ENCODE measurements at regions not wholly inside any gene's neighbourhood (a gene's known extent, or its start where the extent isn't known, plus 50 kb on each side); places are given as distances from the start of the nearest gene placed in this dataset.

DNA sequence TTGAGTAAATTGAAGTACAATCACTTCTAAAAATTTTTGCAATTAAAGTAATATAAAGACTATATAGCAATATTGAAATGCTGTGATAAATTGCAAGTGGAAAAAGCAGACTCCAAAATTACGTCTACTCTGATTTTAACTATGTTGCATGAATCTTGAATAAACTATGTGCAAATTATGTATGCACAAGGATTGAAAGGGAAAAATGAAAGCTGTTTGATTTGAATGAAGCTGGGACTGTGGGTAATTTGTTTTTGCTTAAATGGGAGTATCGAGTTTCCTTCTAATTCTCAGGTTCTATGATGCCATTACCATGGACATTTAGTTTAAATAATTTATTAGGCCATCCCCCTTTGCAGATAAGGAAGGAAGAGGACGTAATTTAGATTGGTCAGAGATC lies 198.7 kb upstream of the MYLIP start:
- POLR2A ChIA-PET: interaction anchor here (1.9 kb wide), 1 partner anchor 11 kb away, joined by 8 read pairs; no protein-coding TSS in a partner anchor
- DNase-seq (ENCODE audit: low read depth, low spot score): no peak
- CTCF ChIA-PET: no interaction called here
- no peak overlapping the region for H3K9ac ChIP-seq (ENCODE audit: control insufficient read depth, insufficient read depth, low read length)
- no peaks in the 10 kb centered on the region for H4K20me1 ChIP-seq (ENCODE audit: control insufficient read depth, insufficient read depth)
- TF ChIP-seq, protein P1, sequence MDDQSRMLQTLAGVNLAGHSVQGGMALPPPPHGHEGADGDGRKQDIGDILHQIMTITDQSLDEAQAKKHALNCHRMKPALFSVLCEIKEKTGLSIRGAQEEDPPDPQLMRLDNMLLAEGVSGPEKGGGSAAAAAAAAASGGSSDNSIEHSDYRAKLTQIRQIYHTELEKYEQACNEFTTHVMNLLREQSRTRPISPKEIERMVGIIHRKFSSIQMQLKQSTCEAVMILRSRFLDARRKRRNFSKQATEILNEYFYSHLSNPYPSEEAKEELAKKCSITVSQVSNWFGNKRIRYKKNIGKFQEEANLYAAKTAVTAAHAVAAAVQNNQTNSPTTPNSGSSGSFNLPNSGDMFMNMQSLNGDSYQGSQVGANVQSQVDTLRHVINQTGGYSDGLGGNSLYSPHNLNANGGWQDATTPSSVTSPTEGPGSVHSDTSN (IDR thresholded peaks at IDR 0.05; ENCODE audit: insufficient replicate concordance, low read depth, low read length): no peak
- WGBS (ENCODE audit: insufficient coverage, insufficient replicate concordance, low lambda C conversion rate, missing lambda C conversion rate): 39% methylated on average over 3 of the region's 3 CpGs
- H3K79me2 ChIP-seq (ENCODE audit: control insufficient read depth, insufficient read depth, low read length): no peaks in the 10 kb centered on the region
- in situ Hi-C loops (cut with MboI) (no loop called here), intact Hi-C loops (cut with micrococcal nuclease; ENCODE audit: unreplicated experiment) (no loop called here)
- no peak overlapping the region for H3K4me2 ChIP-seq (ENCODE audit: control insufficient read depth, insufficient read depth)
- H3K36me3 ChIP-seq (ENCODE audit: control insufficient read depth in 2 of 2, insufficient read depth in 2 of 2, low read length in 1 of 2): no peaks in the 10 kb centered on the region
- H3K27me3 ChIP-seq (replicated peaks in 1 of 2; ENCODE audit: control insufficient read depth in 2 of 2, insufficient read depth in 2 of 2, low read length in 1 of 2): no peaks in the 10 kb centered on the region
- RAD21 ChIA-PET (ENCODE audit: unreplicated experiment): no interaction called here
- no TSS peak for BruUV-seq (replicated peaks)
- H3K27ac ChIP-seq (ENCODE audit: control insufficient read depth, insufficient read depth): no peak overlapping the region
- no peak for ATAC-seq
- FAIRE-seq: no peak
- peaks cover 9% of the 10 kb centered on the region for H3K9me3 ChIP-seq (replicated peaks; ENCODE audit: control insufficient read depth, insufficient read depth, low read length)
- no peak overlapping the region for H3K4me3 ChIP-seq
- no peak overlapping the region for H2AFZ ChIP-seq (ENCODE audit: control insufficient read depth, low read depth, low read length)
- SMC1A ChIA-PET (ENCODE audit: uncharacterized antibody, unreplicated experiment): interaction anchor here (0.6 kb wide), 1 partner anchor 18 kb away, joined by 4 read pairs; no protein-coding TSS in a partner anchor
- H3K4me1 ChIP-seq (ENCODE audit: control insufficient read depth, insufficient read depth, low read length): no peaks in the 10 kb centered on the region

DNA sequence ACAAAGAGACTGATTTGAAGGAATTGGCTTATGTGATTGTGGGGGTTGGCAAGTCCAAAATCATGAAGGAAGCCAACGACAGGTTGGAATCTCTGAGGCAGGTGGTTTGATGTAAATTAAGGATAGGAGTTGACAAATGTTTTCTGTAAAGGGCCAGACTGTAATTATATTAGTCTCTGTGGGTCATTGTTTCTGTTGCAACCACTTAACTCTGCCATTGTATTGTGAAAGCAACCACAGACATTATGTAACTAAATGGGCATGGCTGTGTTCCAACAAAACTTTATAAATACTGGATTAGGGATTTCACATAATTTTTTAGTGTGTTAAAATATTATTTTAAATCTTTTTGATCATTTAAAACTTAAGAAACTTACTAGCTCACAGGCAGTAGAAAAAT lies 199.2 kb upstream of the MYLIP start:
- no peak overlapping the region for H3K4me3 ChIP-seq
- ATAC-seq (no peak), FAIRE-seq (no peak), DNase-seq (ENCODE audit: low read depth, low spot score) (no peak)
- no peak overlapping the region for H3K27ac ChIP-seq (ENCODE audit: control insufficient read depth, insufficient read depth)
- H3K9ac ChIP-seq (ENCODE audit: control insufficient read depth, insufficient read depth, low read length): no peak overlapping the region
- SMC1A ChIA-PET (ENCODE audit: uncharacterized antibody, unreplicated experiment): no interaction called here
- POLR2A ChIA-PET: interaction anchor here (0.6 to 1.9 kb wide), 2 partner anchors 11 to 509 kb away, joined by 3 to 8 read pairs; no protein-coding TSS in a partner anchor
- intact Hi-C loops (cut with micrococcal nuclease; ENCODE audit: unreplicated experiment): no loop called here
- no peaks in the 10 kb centered on the region for H3K4me1 ChIP-seq (ENCODE audit: control insufficient read depth, insufficient read depth, low read length)
- no peaks in the 10 kb centered on the region for H3K36me3 ChIP-seq (ENCODE audit: control insufficient read depth in 2 of 2, insufficient read depth in 2 of 2, low read length in 1 of 2)
- CTCF ChIA-PET: interaction anchor here (1.2 kb wide), 1 partner anchor 13 kb away, joined by 3 read pairs; no protein-coding TSS in a partner anchor
- H4K20me1 ChIP-seq (ENCODE audit: control insufficient read depth, insufficient read depth): no peaks in the 10 kb centered on the region
- no TSS peak for BruUV-seq (replicated peaks)
- H2AFZ ChIP-seq (ENCODE audit: control insufficient read depth, low read depth, low read length): no peak overlapping the region
- H3K9me3 ChIP-seq (replicated peaks; ENCODE audit: control insufficient read depth, insufficient read depth, low read length): peaks cover 9% of the 10 kb centered on the region
- in situ Hi-C loops (cut with MboI): no loop called here
- RAD21 ChIA-PET (ENCODE audit: unreplicated experiment): no interaction called here
- no peaks in the 10 kb centered on the region for H3K79me2 ChIP-seq (ENCODE audit: control insufficient read depth, insufficient read depth, low read length)
- 5% methylated on average over 1 of the region's 1 CpG for WGBS (ENCODE audit: insufficient coverage, insufficient replicate concordance, low lambda C conversion rate, missing lambda C conversion rate)
- no peak overlapping the region for H3K4me2 ChIP-seq (ENCODE audit: control insufficient read depth, insufficient read depth)
- H3K27me3 ChIP-seq (replicated peaks in 1 of 2; ENCODE audit: control insufficient read depth in 2 of 2, insufficient read depth in 2 of 2, low read length in 1 of 2): no peaks in the 10 kb centered on the region
- TF ChIP-seq NR2C1 (IDR thresholded peaks at IDR 0.05) (no peak), NRF1 (conservative IDR thresholded peaks at IDR 0.05; ENCODE audit: low read depth, low read length) (no peak), JUND (IDR thresholded peaks at IDR 0.05; ENCODE audit: low read depth, low read length) (no peak), NFXL1 (IDR thresholded peaks at IDR 0.05; ENCODE audit: borderline replicate concordance) (no peak), ZNF24 (IDR thresholded peaks at IDR 0.05) (no peak), PAX5 (IDR thresholded peaks at IDR 0.05; ENCODE audit: borderline replicate concordance, low read depth, low read length) (no peak), RCOR1 (conservative IDR thresholded peaks at IDR 0.05; ENCODE audit: low read depth, low read length) (no peak), GATAD2B (conservative IDR thresholded peaks at IDR 0.05; ENCODE audit: low read depth) (no peak), ATF7 (IDR thresholded peaks at IDR 0.05; ENCODE audit: low read depth) (no peak), CBX5 (IDR thresholded peaks at IDR 0.05; ENCODE audit: low read depth) (no peak), KLF5 (IDR thresholded peaks at IDR 0.05; ENCODE audit: partially characterized antibody) (no peak)
- TF ChIP-seq, protein P2, sequence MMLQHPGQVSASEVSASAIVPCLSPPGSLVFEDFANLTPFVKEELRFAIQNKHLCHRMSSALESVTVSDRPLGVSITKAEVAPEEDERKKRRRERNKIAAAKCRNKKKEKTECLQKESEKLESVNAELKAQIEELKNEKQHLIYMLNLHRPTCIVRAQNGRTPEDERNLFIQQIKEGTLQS (IDR thresholded peaks at IDR 0.05; ENCODE audit: borderline replicate concordance, extremely low read depth, low read depth, low read length): no peak
- TF ChIP-seq, protein P3, sequence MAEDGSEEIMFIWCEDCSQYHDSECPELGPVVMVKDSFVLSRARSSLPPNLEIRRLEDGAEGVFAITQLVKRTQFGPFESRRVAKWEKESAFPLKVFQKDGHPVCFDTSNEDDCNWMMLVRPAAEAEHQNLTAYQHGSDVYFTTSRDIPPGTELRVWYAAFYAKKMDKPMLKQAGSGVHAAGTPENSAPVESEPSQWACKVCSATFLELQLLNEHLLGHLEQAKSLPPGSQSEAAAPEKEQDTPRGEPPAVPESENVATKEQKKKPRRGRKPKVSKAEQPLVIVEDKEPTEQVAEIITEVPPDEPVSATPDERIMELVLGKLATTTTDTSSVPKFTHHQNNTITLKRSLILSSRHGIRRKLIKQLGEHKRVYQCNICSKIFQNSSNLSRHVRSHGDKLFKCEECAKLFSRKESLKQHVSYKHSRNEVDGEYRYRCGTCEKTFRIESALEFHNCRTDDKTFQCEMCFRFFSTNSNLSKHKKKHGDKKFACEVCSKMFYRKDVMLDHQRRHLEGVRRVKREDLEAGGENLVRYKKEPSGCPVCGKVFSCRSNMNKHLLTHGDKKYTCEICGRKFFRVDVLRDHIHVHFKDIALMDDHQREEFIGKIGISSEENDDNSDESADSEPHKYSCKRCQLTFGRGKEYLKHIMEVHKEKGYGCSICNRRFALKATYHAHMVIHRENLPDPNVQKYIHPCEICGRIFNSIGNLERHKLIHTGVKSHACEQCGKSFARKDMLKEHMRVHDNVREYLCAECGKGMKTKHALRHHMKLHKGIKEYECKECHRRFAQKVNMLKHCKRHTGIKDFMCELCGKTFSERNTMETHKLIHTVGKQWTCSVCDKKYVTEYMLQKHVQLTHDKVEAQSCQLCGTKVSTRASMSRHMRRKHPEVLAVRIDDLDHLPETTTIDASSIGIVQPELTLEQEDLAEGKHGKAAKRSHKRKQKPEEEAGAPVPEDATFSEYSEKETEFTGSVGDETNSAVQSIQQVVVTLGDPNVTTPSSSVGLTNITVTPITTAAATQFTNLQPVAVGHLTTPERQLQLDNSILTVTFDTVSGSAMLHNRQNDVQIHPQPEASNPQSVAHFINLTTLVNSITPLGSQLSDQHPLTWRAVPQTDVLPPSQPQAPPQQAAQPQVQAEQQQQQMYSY (CRISPR knock-in tag; IDR thresholded peaks at IDR 0.05): no peak

All from GM12878 (cell line).